Left ventricle myocardium inferior (tissue), 1 donor: ENCODE measurements at regions not wholly inside any gene's neighbourhood (a gene's known extent, or its start where the extent isn't known, plus 50 kb on each side); places are given as distances from the start of the nearest gene placed in this dataset.

Experiments
- DNase-seq: peaks from one replicate; pipeline ENCODE4 v3.0.0-alpha.2; 2020
- H3K27ac ChIP-seq: fragments of 200-600 bp; replicated peaks from 2 replicates; pipeline ENCODE4 v1.8.0; 2021
- H3K27me3 ChIP-seq: fragments of 200-600 bp; 2 replicates; pipeline ENCODE4 v1.8.0; 2021; ENCODE audit warnings: low read depth
- H3K36me3 ChIP-seq: fragments of 200-600 bp; 2 replicates; pipeline ENCODE4 v1.8.0; 2021
- H3K4me1 ChIP-seq: fragments of 200-600 bp; 2 replicates; pipeline ENCODE4 v1.8.0; 2021
- H3K4me3 ChIP-seq: fragments of 200-600 bp; 2 replicates; pipeline ENCODE4 v1.8.0; 2021; ENCODE audit warnings: mild to moderate bottlenecking, moderate library complexity
- H3K9me3 ChIP-seq: fragments of 200-600 bp; replicated peaks from 2 replicates; pipeline ENCODE4 v1.8.0; 2021
- CTCF ChIP-seq: fragments of 200-600 bp; IDR thresholded peaks from 2 replicates; pipeline ENCODE4 v1.8.0; 2021; ENCODE audit warnings: antibody characterized with exemption, mild to moderate bottlenecking, borderline replicate concordance
- intact Hi-C: fragments of 100-400 bp; cut with micrococcal nuclease; formaldehyde crosslinking; loops from one replicate; pipeline ENCODE4 v1.11.0; 2022
- donor health status: DM: no; HTN: yes; CAD: no; lungs with severe emphysema.

- Histone ChIP-seq H3K36me3 (peaks cover 10% of the 10 kb centered on the region), H3K4me1 (peaks cover 24% of the 10 kb centered on the region), H3K9me3 (no peaks in the 10 kb centered on the region), H3K27ac (no peak overlapping the region), H3K4me3 (no peak overlapping the region), H3K27me3 (no peaks in the 10 kb centered on the region)
- no peak for DNase-seq
- TF ChIP-seq CTCF = no peak
- intact Hi-C loops = no loop called here
These were observed 283.9 kb downstream of the KLF12 start for GRCh38 chr13:73850104-73850873.

DNA sequence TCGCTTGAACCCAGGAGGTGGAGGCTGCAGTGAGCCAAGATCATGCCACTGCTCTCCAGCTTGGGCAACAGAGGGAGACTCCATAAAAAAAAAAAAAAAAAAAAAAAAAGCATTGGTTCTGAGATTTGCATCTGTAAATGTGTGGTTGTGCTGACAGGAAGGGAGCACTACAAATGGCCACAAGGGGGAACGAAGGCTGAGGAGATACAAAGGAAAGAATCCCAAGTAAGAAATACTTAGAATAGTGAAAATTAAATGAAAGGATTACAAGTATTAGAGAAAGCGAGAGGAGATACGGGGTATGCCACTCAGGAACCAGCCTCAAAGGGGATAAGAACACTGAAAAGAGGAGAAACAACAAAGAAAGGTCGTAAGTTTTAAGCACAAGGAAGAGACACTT, 284.9 kb downstream of the KLF12 start:
- intact Hi-C loops = no loop called here
- peak; percentile 58 for TF ChIP-seq CTCF
- Histone ChIP-seq H3K4me1 (peaks cover 24% of the 10 kb centered on the region), H3K9me3 (no peaks in the 10 kb centered on the region), H3K4me3 (no peak overlapping the region), H3K27me3 (no peaks in the 10 kb centered on the region), H3K36me3 (peaks cover 10% of the 10 kb centered on the region), H3K27ac (no peak overlapping the region)
- DNase-seq = no peak

GRCh38 chr13:73844986-73845385, 289.2 kb downstream of the KLF12 start:
- no peak for TF ChIP-seq CTCF
- intact Hi-C loops = no loop called here
- no peaks in the 10 kb centered on the region for H3K9me3 ChIP-seq

GRCh38 chr13:73842626-73843025, 291.6 kb downstream of the KLF12 start:
- Histone ChIP-seq H3K4me1 (peaks cover 20% of the 10 kb centered on the region), H3K27ac (no peak overlapping the region), H3K36me3 (peaks cover 10% of the 10 kb centered on the region), H3K4me3 (no peak overlapping the region), H3K27me3 (no peaks in the 10 kb centered on the region), H3K9me3 (no peaks in the 10 kb centered on the region)
- intact Hi-C loops = no loop called here
- DNase-seq = no peak
- TF ChIP-seq CTCF = no peak

More at GRCh38 chr13:73844986-73845385, 289.2 kb downstream of the KLF12 start:
- DNase-seq = no peak
- H3K27me3 ChIP-seq = no peaks in the 10 kb centered on the region
- H3K4me1 ChIP-seq = peaks cover 24% of the 10 kb centered on the region
- H3K36me3 ChIP-seq = peaks cover 10% of the 10 kb centered on the region
- H3K27ac ChIP-seq = no peak overlapping the region
- no peak overlapping the region for H3K4me3 ChIP-seq

- intact Hi-C loops = no loop called here
- Histone ChIP-seq H3K36me3 (peaks cover 10% of the 10 kb centered on the region), H3K4me3 (no peak overlapping the region), H3K27me3 (no peaks in the 10 kb centered on the region), H3K27ac (no peak overlapping the region), H3K4me1 (peaks cover 23% of the 10 kb centered on the region), H3K9me3 (no peaks in the 10 kb centered on the region)
- DNase-seq = no peak
- no peak for TF ChIP-seq CTCF
These were observed 292.0 kb downstream of the KLF12 start for GRCh38 chr13:73842184-73842583.
